Neural cell (in vitro differentiated cells): ENCODE measurements at regions not wholly inside any gene's neighbourhood (a gene's known extent, or its start where the extent isn't known, plus 50 kb on each side); places are given as distances from the start of the nearest gene placed in this dataset.

Experiments
- EZH2 ChIP-seq: fragments of 200-600, 300-800 bp; shearing (Covaris generic), sonication (generic); IDR thresholded peaks from 2 replicates; pipeline ENCODE4 v1.6.1; 2014; ENCODE audit warnings: antibody characterized with exemption, low read length, borderline replicate concordance, mild to moderate bottlenecking; ENCODE audit not compliant: insufficient read depth, poor library complexity, severe bottlenecking
- POLR2AphosphoS5 ChIP-seq: IDR thresholded peaks from 2 replicates; pipeline ENCODE4 v1.6.1; 2012
- SMC3 ChIP-seq: fragments of 450-650 bp; conservative IDR thresholded peaks from 2 replicates; pipeline ENCODE4 v1.6.1; 2014; ENCODE audit warnings: antibody characterized with exemption, mild to moderate bottlenecking, moderate library complexity; ENCODE audit not compliant: poor library complexity
- TF ChIP-seq, protein P1 (sequence below): fragments of 450-650 bp; IDR thresholded peaks from 2 replicates; pipeline ENCODE4 v1.5.1; 2014; ENCODE audit warnings: antibody characterized with exemption, mild to moderate bottlenecking, moderate library complexity; ENCODE audit not compliant: poor library complexity, severe bottlenecking

DNA sequence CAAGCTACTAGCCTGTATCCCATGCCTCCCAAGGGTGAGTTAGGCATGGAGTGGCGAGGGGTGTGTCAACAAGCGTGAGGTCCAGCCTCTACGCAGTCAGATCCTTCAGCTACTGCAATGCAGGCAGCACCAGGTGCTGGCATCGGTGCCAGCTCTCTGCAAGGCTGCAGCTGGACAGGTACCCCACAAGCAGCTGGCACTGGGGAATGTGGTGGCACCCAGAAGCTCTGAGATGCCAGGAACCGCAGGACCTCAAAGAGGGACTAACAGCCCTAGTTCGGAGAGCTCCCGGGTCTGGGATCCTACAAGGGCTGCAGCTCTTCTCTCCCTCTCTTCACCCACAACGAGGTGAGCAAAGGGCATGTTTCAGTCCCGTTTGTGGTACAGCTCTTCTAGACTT lies 974.5 kb downstream of the LTN1 start:
- TF ChIP-seq, protein P1, sequence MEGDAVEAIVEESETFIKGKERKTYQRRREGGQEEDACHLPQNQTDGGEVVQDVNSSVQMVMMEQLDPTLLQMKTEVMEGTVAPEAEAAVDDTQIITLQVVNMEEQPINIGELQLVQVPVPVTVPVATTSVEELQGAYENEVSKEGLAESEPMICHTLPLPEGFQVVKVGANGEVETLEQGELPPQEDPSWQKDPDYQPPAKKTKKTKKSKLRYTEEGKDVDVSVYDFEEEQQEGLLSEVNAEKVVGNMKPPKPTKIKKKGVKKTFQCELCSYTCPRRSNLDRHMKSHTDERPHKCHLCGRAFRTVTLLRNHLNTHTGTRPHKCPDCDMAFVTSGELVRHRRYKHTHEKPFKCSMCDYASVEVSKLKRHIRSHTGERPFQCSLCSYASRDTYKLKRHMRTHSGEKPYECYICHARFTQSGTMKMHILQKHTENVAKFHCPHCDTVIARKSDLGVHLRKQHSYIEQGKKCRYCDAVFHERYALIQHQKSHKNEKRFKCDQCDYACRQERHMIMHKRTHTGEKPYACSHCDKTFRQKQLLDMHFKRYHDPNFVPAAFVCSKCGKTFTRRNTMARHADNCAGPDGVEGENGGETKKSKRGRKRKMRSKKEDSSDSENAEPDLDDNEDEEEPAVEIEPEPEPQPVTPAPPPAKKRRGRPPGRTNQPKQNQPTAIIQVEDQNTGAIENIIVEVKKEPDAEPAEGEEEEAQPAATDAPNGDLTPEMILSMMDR, result no peak
- TF ChIP-seq POLR2AphosphoS5, result no peak
- TF ChIP-seq EZH2, result no peak
- TF ChIP-seq SMC3, result no peak
